Mesendoderm (in vitro differentiated cells): ENCODE measurements at regions not wholly inside any gene's neighbourhood (a gene's known extent, or its start where the extent isn't known, plus 50 kb on each side); places are given as distances from the start of the nearest gene placed in this dataset.
"Not testable (repeated sequence)": the region's sequence is repeated elsewhere in the genome, so short reads cannot be mapped to it uniquely, and the experiment has no call there.

ENCODE experiments used
- DNase-seq: peaks from one replicate; pipeline ENCODE4 v3.0.0; 2013
- H2AK5ac ChIP-seq: 2 replicates; pipeline ENCODE4 v1.6.1; 2013; ENCODE audit warnings: low read length, inconsistent platforms
- H2BK120ac ChIP-seq: 2 replicates; pipeline ENCODE4 v1.6.1; 2013; ENCODE audit warnings: low read depth, mild to moderate bottlenecking, low read length, moderate library complexity, mixed read lengths
- H2BK15ac ChIP-seq: replicated peaks from 2 replicates; pipeline ENCODE4 v1.6.1; 2013; ENCODE audit warnings: low read depth, mild to moderate bottlenecking, moderate library complexity
- H2BK5ac ChIP-seq: 2 replicates; pipeline ENCODE4 v1.6.1; 2013; ENCODE audit warnings: low read length, inconsistent platforms
- H3K18ac ChIP-seq: 2 replicates; pipeline ENCODE4 v1.6.1; 2013; ENCODE audit warnings: mild to moderate bottlenecking, low read length, mixed read lengths
- H3K23ac ChIP-seq: one replicate; pipeline ENCODE4 v1.6.1; 2013; ENCODE audit warnings: low read length
- H3K27ac ChIP-seq: 2 replicates; pipeline ENCODE4 v1.5.1; 2013; ENCODE audit warnings: low read depth, mild to moderate bottlenecking, inconsistent platforms, low read length, moderate library complexity
- H3K27me3 ChIP-seq: 2 replicates; pipeline ENCODE4 v1.6.1; 2013; ENCODE audit warnings: low read length, control low read depth, mild to moderate bottlenecking, inconsistent platforms; ENCODE audit not compliant: insufficient read depth, poor library complexity
- H3K36me3 ChIP-seq: 2 replicates; pipeline ENCODE4 v1.6.1; 2013; ENCODE audit warnings: low read length, inconsistent platforms; ENCODE audit not compliant: control insufficient read depth, insufficient read depth
- H3K4ac ChIP-seq: one replicate; pipeline ENCODE4 v1.6.1; 2013; ENCODE audit warnings: low read depth, mild to moderate bottlenecking, low read length, moderate library complexity
- H3K4me1 ChIP-seq: 2 replicates; pipeline ENCODE4 v1.6.1; 2013; ENCODE audit warnings: low read depth, low read length, inconsistent platforms; ENCODE audit not compliant: control insufficient read depth
- H3K4me2 ChIP-seq: 2 replicates; pipeline ENCODE4 v1.6.1; 2013; ENCODE audit warnings: low read length
- H3K4me3 ChIP-seq: 2 replicates; pipeline ENCODE4 v1.5.1; 2013; ENCODE audit warnings: mild to moderate bottlenecking, low read length
- H3K56ac ChIP-seq: one replicate; pipeline ENCODE4 v1.6.1; 2013; ENCODE audit warnings: low read length
- H3K79me1 ChIP-seq: 2 replicates; pipeline ENCODE4 v1.6.1; 2013; ENCODE audit warnings: low read length, inconsistent platforms
- H3K79me2 ChIP-seq: 2 replicates; pipeline ENCODE4 v1.6.1; 2013; ENCODE audit warnings: mild to moderate bottlenecking, low read length; ENCODE audit not compliant: control insufficient read depth, insufficient read depth
- H3K9ac ChIP-seq: 2 replicates; pipeline ENCODE4 v1.6.1; 2013; ENCODE audit warnings: low read length, inconsistent platforms
- H4K5ac ChIP-seq: one replicate; pipeline ENCODE4 v1.6.1; 2013; ENCODE audit warnings: low read length
- H4K8ac ChIP-seq: one replicate; pipeline ENCODE4 v1.6.1; 2013; ENCODE audit warnings: low read depth, mild to moderate bottlenecking, control low read depth, low read length, moderate library complexity
- WGBS: extraction: QIAGEN DNeasy Blood & Tissue Kit; methylation state at CpG from one replicate; pipeline ENCODE4 v1.1.7; 2013; ENCODE audit warnings: low lambda C conversion rate, missing lambda C conversion rate; ENCODE audit not compliant: insufficient coverage; ENCODE audit errors: extremely low coverage; 5-methylcytosine and 5-hydroxymethylcytosine counted together

DNA sequence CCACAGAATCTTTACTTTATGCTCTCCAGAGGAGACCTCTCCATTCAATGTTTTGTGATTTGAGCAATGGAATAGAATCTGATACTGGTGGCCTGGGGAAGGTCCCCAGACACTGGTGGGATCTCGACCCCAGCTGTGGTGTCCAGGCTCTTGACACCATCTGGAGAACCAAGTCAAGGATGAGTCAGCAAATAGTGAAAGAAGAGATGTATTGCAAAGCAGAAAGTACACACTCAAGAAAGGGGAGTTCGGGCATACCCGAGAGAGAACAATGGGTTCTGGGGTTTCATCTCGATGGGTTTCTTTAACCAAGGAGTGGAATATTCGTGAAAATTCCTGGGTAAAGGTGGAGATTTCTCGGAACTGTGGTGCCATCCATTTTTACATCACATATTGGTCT lies 146.3 kb upstream of the NOTCH2NLA start:
- H3K9ac ChIP-seq, H2BK15ac ChIP-seq, H3K18ac ChIP-seq, H2BK5ac ChIP-seq, H3K79me2 ChIP-seq, H2AK5ac ChIP-seq, H4K8ac ChIP-seq, H3K4me1 ChIP-seq, H3K4me3 ChIP-seq, H3K27ac ChIP-seq, DNase-seq, H3K4me2 ChIP-seq, H3K36me3 ChIP-seq, H2BK120ac ChIP-seq, H3K4ac ChIP-seq, H3K56ac ChIP-seq, H3K79me1 ChIP-seq, H4K5ac ChIP-seq, H3K27me3 ChIP-seq, H3K23ac ChIP-seq: not testable (repeated sequence)
- no CpG with 5 or more reads among the region's 6 CpGs for WGBS

DNA sequence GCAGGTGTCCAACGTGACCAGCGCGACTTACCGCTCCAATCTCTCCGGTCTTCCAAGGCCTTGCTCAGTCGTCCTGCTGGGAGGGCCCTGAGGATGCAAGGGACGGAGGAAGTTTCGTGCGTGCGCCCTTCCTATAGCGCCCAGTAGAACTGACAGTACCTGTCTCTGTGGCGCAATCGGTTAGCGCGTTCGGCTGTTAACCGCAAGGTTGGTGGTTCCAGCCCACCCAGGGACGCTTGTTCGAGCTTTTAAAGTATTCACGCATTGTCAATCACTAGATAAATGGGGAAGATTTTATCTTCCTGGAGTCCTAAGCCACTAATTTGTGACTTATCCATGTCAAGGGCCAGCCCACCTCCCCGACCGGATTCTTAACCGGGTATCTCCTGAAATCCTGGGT lies 141.1 kb upstream of the NOTCH2NLA start:
- not testable (repeated sequence) for H4K5ac ChIP-seq, H2BK15ac ChIP-seq, H4K8ac ChIP-seq, H3K9ac ChIP-seq, H3K27ac ChIP-seq, H3K18ac ChIP-seq, H3K4me2 ChIP-seq, H3K27me3 ChIP-seq, H3K4ac ChIP-seq, H3K79me1 ChIP-seq, H2BK5ac ChIP-seq, H3K4me3 ChIP-seq, H2BK120ac ChIP-seq, H3K79me2 ChIP-seq, H2AK5ac ChIP-seq, H3K36me3 ChIP-seq, H3K4me1 ChIP-seq, H3K23ac ChIP-seq
- H3K56ac ChIP-seq: peak overlapping the region; percentile 49
- WGBS: no CpG with 5 or more reads among the region's 23 CpGs
- DNase-seq: peak; percentile 94

DNA sequence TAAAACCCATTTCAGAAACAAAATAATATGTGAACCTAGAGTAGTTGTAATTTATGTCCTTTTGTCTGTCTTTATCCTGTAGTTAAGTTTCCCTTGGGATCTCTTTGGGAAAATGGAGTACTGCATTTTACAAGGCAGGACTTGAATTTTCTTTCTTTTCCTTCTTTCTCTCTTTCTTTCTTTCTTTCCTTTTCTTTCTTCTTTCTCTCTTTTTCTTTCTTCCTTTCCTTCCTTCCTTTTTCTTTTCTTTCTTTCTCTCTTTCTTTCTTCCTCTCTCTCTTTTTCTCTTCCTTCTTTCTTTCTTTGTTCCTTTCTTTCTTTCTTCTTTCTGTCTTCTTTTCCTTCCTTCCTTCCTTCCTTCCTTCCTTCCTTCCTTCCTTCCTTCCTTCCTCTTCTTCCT lies 126.6 kb upstream of the NOTCH2NLA start:
- not testable (repeated sequence) for H3K56ac ChIP-seq, H3K18ac ChIP-seq, H3K4me2 ChIP-seq, H3K79me2 ChIP-seq, H2BK15ac ChIP-seq, H3K27me3 ChIP-seq, H3K4me3 ChIP-seq, H4K5ac ChIP-seq, H2AK5ac ChIP-seq, H2BK5ac ChIP-seq, H3K27ac ChIP-seq, DNase-seq, H3K36me3 ChIP-seq, H3K4ac ChIP-seq, H3K9ac ChIP-seq, H3K79me1 ChIP-seq, H3K23ac ChIP-seq, H3K4me1 ChIP-seq, H2BK120ac ChIP-seq, H4K8ac ChIP-seq

DNA sequence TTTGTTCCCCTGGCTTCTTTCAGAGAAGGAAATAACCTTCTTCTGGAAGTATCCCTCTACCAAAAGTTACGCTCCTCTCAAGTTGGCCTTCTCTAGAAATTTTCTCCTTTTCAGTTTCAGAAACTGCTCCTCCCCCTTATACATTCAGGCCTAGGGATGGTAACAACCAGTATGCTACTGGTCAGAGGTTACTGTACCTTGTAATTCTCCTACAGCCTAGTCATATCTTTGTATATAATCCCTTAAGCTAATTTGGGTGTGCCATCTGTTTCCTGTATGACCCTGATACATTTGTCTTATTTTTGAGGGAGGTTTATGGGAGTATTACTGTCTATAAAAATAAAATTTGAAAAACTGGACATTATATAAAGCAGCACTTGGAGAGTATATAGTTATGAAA lies 98.0 kb upstream of the NOTCH2NLA start:
- H2BK5ac ChIP-seq, H2BK120ac ChIP-seq, DNase-seq, H3K4me3 ChIP-seq, H3K27me3 ChIP-seq, H2BK15ac ChIP-seq, H3K36me3 ChIP-seq, H3K27ac ChIP-seq, H4K8ac ChIP-seq, H3K4me1 ChIP-seq, H4K5ac ChIP-seq, H2AK5ac ChIP-seq, H3K79me1 ChIP-seq, H3K4me2 ChIP-seq, H3K9ac ChIP-seq, H3K56ac ChIP-seq, H3K18ac ChIP-seq, H3K4ac ChIP-seq, H3K79me2 ChIP-seq, H3K23ac ChIP-seq: not testable (repeated sequence)
- WGBS: no CpG with 5 or more reads among the region's 1 CpG

DNA sequence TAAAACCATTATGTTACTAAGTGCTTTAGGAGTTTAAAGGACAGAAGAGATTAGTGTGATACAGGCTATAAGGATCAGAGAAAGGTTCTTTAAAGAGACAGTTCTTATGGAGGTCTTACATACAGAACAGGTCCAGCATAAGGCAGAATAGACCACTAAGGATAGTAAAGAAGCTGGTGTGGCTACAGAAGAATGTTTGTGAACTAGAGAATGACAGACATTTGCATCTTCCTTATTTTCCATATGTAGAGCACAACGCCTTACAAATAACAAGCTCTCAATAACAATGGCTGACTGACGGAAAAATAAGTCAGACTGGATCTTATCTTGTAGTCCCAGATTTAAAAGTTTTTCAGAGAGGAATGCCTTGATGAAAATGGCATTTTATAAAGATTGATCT lies 95.6 kb upstream of the NOTCH2NLA start:
- not testable (repeated sequence) for H3K36me3 ChIP-seq, H3K9ac ChIP-seq, H3K27me3 ChIP-seq, H3K4me3 ChIP-seq, H3K27ac ChIP-seq, H3K4me2 ChIP-seq, DNase-seq, H4K5ac ChIP-seq, H3K23ac ChIP-seq, H2BK120ac ChIP-seq, H2BK15ac ChIP-seq, H3K79me2 ChIP-seq, H3K4me1 ChIP-seq, H2BK5ac ChIP-seq, H3K79me1 ChIP-seq, H3K56ac ChIP-seq, H3K18ac ChIP-seq, H2AK5ac ChIP-seq, H3K4ac ChIP-seq, H4K8ac ChIP-seq
- no CpG with 5 or more reads among the region's 2 CpGs for WGBS

DNA sequence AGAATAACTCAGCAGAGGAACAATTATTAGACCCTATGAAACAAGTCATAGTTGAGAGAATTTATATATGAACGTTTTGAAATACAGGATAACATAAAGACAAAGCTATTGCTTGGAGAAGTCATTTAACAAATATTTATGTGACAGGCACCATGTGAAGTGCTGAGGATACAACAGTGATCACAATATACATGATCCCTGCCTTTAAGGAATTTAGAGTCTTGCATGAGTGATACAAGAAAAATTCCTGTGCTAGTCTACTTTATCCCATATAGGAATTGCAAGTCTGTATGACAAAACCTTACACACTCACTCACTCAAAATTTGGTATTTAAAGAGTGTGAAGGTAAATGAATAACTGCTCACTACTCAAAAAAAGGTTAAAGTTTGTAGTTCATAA lies 94.5 kb upstream of the NOTCH2NLA start:
- H3K4me1 ChIP-seq, H3K27me3 ChIP-seq, H4K5ac ChIP-seq, H3K56ac ChIP-seq, H2BK15ac ChIP-seq, H3K23ac ChIP-seq, H3K27ac ChIP-seq, H3K9ac ChIP-seq, H3K4me2 ChIP-seq, H3K36me3 ChIP-seq, H2AK5ac ChIP-seq, H3K4ac ChIP-seq, H2BK5ac ChIP-seq, H2BK120ac ChIP-seq, H3K79me1 ChIP-seq, DNase-seq, H4K8ac ChIP-seq, H3K18ac ChIP-seq, H3K4me3 ChIP-seq, H3K79me2 ChIP-seq: not testable (repeated sequence)
- no CpG with 5 or more reads among the region's 1 CpG for WGBS
